ENCODE measurements at regions not wholly inside any gene's neighbourhood (a gene's known extent, or its start where the extent isn't known, plus 50 kb on each side); places are given as distances from the start of the nearest gene placed in this dataset.

GRCh38 chr10:36110097-36110496 is 468.0 kb upstream of the FZD8 start:
- DNase-seq (ENCODE audit: low read depth in 2 of 2) = no peak
- no peaks in the 10 kb centered on the region for H3K36me3 ChIP-seq (ENCODE audit: control insufficient read depth, insufficient read depth, low read length)
- H3K27me3 ChIP-seq (ENCODE audit: control insufficient read depth, insufficient read depth, low read length) = no peaks in the 10 kb centered on the region
- no peak for TF ChIP-seq EZH2 (IDR thresholded peaks at IDR 0.05; ENCODE audit: low read length, missing control alignments)
- TF ChIP-seq CTCF (conservative IDR thresholded peaks at IDR 0.05 in 1 of 2, IDR thresholded peaks at IDR 0.05 in 1 of 2; ENCODE audit: low read depth in 1 of 2, low read length in 2 of 2) = no peak
- H3K27ac ChIP-seq (ENCODE audit: insufficient read depth, low read length) = no peak overlapping the region
- no peak overlapping the region for H2AFZ ChIP-seq (ENCODE audit: low read length)
- no peak overlapping the region for H3K4me3 ChIP-seq (replicated peaks in 1 of 4; ENCODE audit: control extremely low read depth in 1 of 4, insufficient read depth in 1 of 4, low read depth in 3 of 4, low read length in 4 of 4)
- no peaks in the 10 kb centered on the region for H4K20me1 ChIP-seq (ENCODE audit: control insufficient read depth, extremely low read depth, insufficient read depth, low read length)
- no peaks in the 10 kb centered on the region for H3K4me1 ChIP-seq (ENCODE audit: control insufficient read depth, extremely low read depth, insufficient read depth, low read length)
- H3K9me3 ChIP-seq (ENCODE audit: control insufficient read depth, insufficient read depth, low read depth, low read length) = no peaks in the 10 kb centered on the region
- no peak overlapping the region for H3K4me2 ChIP-seq (ENCODE audit: extremely low read depth, insufficient read depth, low read length)
- H3K9ac ChIP-seq (ENCODE audit: insufficient read depth, low read length) = no peak overlapping the region
- no peaks in the 10 kb centered on the region for H3K79me2 ChIP-seq (ENCODE audit: control insufficient read depth, insufficient read depth, low read length)

GRCh38 chr10:36109399-36110023 is 467.4 kb upstream of the FZD8 start:
- Histone ChIP-seq H3K4me1 (ENCODE audit: control insufficient read depth, extremely low read depth, insufficient read depth, low read length) (no peaks in the 10 kb centered on the region), H3K9ac (ENCODE audit: insufficient read depth, low read length) (no peak overlapping the region), H3K27ac (ENCODE audit: insufficient read depth, low read length) (no peak overlapping the region), H3K27me3 (ENCODE audit: control insufficient read depth, insufficient read depth, low read length) (no peaks in the 10 kb centered on the region), H3K4me3 (replicated peaks in 1 of 4; ENCODE audit: control extremely low read depth in 1 of 4, insufficient read depth in 1 of 4, low read depth in 3 of 4, low read length in 4 of 4) (no peak overlapping the region), H3K4me2 (ENCODE audit: extremely low read depth, insufficient read depth, low read length) (no peak overlapping the region), H3K79me2 (ENCODE audit: control insufficient read depth, insufficient read depth, low read length) (no peaks in the 10 kb centered on the region), H4K20me1 (ENCODE audit: control insufficient read depth, extremely low read depth, insufficient read depth, low read length) (no peaks in the 10 kb centered on the region), H3K9me3 (ENCODE audit: control insufficient read depth, insufficient read depth, low read depth, low read length) (no peaks in the 10 kb centered on the region), H3K36me3 (ENCODE audit: control insufficient read depth, insufficient read depth, low read length) (no peaks in the 10 kb centered on the region), H2AFZ (ENCODE audit: low read length) (no peak overlapping the region)
- no peak for DNase-seq (ENCODE audit: low read depth in 2 of 2)
- TF ChIP-seq CTCF (conservative IDR thresholded peaks at IDR 0.05 in 1 of 2, IDR thresholded peaks at IDR 0.05 in 1 of 2; ENCODE audit: low read depth in 1 of 2, low read length in 2 of 2) (no peak), EZH2 (IDR thresholded peaks at IDR 0.05; ENCODE audit: low read length, missing control alignments) (no peak)

GRCh38 chr10:36097696-36098095 is 455.6 kb upstream of the FZD8 start:
- no peak overlapping the region for H3K4me3 ChIP-seq (replicated peaks in 1 of 4; ENCODE audit: control extremely low read depth in 1 of 4, insufficient read depth in 1 of 4, low read depth in 3 of 4, low read length in 4 of 4)
- H3K79me2 ChIP-seq (ENCODE audit: control insufficient read depth, insufficient read depth, low read length) = no peaks in the 10 kb centered on the region
- no peaks in the 10 kb centered on the region for H3K36me3 ChIP-seq (ENCODE audit: control insufficient read depth, insufficient read depth, low read length)
- no peaks in the 10 kb centered on the region for H4K20me1 ChIP-seq (ENCODE audit: control insufficient read depth, extremely low read depth, insufficient read depth, low read length)
- TF ChIP-seq CTCF (conservative IDR thresholded peaks at IDR 0.05 in 1 of 2, IDR thresholded peaks at IDR 0.05 in 1 of 2; ENCODE audit: low read depth in 1 of 2, low read length in 2 of 2) (no peak), EZH2 (IDR thresholded peaks at IDR 0.05; ENCODE audit: low read length, missing control alignments) (no peak)
- H3K9me3 ChIP-seq (ENCODE audit: control insufficient read depth, insufficient read depth, low read depth, low read length) = no peaks in the 10 kb centered on the region
- H2AFZ ChIP-seq (ENCODE audit: low read length) = no peak overlapping the region
- H3K9ac ChIP-seq (ENCODE audit: insufficient read depth, low read length) = no peak overlapping the region
- no peak overlapping the region for H3K27ac ChIP-seq (ENCODE audit: insufficient read depth, low read length)
- no peak for DNase-seq (ENCODE audit: low read depth in 2 of 2)
- H3K4me1 ChIP-seq (ENCODE audit: control insufficient read depth, extremely low read depth, insufficient read depth, low read length) = no peaks in the 10 kb centered on the region
- no peaks in the 10 kb centered on the region for H3K27me3 ChIP-seq (ENCODE audit: control insufficient read depth, insufficient read depth, low read length)
- no peak overlapping the region for H3K4me2 ChIP-seq (ENCODE audit: extremely low read depth, insufficient read depth, low read length)

All from fibroblast of lung (primary cell).